Erythroblast (primary cell): ENCODE measurements at regions not wholly inside any gene's neighbourhood (a gene's known extent, or its start where the extent isn't known, plus 50 kb on each side); places are given as distances from the start of the nearest gene placed in this dataset.

Source experiments
- GATA1 ChIP-seq: IDR thresholded peaks from 2 replicates; pipeline ENCODE4 v1.6.1; 2011; ENCODE audit warnings: low read depth, mild to moderate bottlenecking, control low read depth, low read length, moderate library complexity
- POLR2A ChIP-seq: IDR thresholded peaks from 2 replicates; pipeline ENCODE4 v1.6.1; 2011; ENCODE audit warnings: mild to moderate bottlenecking, low read length

- TF ChIP-seq POLR2A (no peak), GATA1 (no peak)
Measured at GRCh38 chr6:163809364-163809763, 394.8 kb downstream of the QKI start.
